CD4-positive, alpha-beta T cell treated with Interleukin-15 for 1 hour (primary cell): ENCODE measurements at regions not wholly inside any gene's neighbourhood (a gene's known extent, or its start where the extent isn't known, plus 50 kb on each side); places are given as distances from the start of the nearest gene placed in this dataset.
"Not testable (repeated sequence)": the region's sequence is repeated elsewhere in the genome, so short reads cannot be mapped to it uniquely, and the experiment has no call there.

Experiments
- DNase-seq: peaks from one replicate; pipeline ENCODE4 v3.0.0-alpha.2; 2020

DNA sequence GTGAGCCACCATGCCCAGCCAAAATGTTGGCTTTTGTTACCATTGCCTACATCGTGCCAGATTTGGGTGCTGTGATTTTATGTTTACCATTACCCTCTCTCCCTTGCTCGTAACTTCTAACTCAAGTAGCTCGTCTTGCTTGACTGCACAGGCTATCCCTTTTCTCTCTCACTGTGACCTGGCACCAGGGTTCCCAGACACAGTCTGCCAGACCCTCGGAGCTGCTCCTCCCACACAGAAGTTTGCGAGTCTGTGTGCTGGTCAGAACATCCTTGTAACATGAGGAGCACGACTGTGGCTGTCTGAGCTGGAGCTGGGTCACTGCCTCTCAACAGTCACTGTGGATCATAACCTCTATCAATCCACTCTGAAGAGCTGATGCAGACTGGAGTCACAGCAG lies 152.5 kb upstream of the ACKR3 start:
- DNase-seq, result no peak

DNA sequence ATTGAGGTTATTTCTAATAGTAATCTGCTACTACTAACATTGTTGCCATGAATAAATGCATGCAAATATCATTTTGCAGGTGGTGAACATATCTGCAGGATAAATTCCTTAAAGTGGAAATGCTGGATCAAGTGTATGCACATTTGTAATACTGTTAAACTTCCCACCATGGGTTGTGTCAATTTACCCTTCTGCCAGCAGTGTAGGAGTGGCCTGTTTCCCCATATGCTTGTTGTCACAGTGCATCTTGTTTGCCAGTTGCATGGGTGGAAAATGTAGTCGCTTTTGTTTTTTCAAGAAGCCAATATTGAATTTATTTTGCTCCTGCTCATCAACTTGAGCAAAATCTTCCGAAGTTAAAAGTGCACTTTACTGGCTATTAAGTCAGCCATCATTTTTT lies 139.0 kb upstream of the ACKR3 start:
- no peak for DNase-seq

DNA sequence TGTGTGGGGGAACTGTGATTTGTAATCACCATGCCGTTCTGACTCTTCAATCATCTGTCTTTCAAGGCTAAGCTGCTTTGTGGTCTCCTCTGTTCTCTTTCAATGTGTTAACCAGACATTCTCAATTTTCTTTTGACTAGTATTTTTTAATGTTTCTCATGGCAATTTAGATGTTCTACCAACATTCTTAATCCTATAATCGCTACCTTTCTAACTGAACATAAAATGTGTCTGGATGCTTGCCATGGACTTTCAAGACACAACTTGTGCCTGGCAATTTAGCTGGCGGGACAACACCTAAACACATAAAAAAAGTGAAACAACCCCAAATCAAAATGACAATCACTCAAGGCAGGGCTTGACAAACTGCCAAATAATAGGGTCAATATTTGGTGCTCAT lies 135.0 kb upstream of the ACKR3 start:
- no peak for DNase-seq

DNA sequence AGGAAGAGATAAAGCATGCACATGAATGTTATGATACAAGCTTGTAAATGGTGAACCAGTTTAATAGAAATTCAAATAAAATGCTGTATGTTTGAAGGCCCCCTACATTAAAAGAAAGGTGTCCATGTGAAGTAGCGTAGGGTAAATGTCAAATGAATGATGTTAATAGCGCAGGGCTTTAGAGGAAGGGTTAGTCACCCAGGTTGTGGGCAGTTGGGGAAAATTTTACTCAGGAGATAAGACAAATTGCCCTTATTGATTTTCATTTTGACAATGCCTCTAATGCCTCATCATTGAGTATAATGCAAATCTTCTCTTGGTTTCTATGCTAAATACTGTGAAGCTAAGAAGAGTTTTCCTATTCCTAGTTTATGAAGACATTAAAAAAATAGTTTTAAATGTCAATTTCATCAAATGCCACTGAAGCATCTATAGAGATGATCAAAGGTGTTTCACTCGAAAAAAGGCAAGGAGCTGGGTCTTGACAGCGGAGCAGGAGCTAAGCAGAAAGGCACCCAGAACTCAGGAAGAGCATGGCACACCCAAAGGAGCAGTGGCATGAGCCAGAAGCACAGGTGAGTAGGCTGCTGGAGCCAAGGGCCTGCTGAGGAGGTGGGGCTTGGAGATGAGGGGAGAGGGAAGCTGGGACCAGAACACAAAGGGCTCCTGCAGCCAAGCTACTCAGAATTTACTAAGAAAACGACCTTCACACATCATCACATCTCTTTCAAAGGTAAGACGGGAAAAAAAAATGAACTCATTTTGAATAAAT lies 129.3 kb upstream of the ACKR3 start:
- no peak for DNase-seq

DNA sequence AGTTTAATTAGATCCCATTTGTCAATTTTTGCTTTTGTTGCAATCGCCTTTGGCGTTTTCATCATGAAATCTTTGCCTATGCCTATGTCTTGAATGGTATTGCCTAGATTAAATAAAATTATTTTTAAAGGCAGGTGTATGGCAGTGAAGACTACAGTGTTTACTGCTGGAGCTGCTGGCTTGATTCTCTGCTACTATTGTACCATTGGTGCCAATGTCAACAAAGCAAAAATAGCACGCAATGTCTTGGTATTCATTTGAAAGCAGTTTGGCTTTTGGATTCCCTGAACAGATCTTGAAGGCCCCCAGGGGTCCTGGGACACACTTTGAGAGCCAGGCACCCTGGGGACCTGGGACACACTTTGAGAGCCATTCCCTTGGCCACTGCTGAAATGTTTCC lies 125.4 kb upstream of the ACKR3 start:
- no peak for DNase-seq

DNA sequence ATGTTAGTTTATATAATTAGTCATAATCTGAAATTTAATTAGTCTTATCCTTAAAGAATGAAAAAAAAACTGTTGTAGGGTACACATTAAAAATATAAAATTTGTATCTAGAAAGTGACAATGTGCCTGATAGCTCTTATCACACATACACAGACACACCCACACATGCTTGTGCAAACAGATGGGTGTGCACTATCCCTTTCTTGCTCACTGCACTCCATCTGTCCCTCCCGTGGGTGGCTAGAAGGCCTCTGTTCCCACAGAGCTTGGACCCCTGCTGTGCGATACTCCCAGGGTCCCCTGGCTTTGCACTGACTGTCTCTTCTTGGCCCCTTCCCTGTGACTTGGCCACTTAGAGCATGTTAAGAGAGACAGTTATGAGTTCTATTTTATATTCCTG lies 123.9 kb upstream of the ACKR3 start:
- no peak for DNase-seq

DNA sequence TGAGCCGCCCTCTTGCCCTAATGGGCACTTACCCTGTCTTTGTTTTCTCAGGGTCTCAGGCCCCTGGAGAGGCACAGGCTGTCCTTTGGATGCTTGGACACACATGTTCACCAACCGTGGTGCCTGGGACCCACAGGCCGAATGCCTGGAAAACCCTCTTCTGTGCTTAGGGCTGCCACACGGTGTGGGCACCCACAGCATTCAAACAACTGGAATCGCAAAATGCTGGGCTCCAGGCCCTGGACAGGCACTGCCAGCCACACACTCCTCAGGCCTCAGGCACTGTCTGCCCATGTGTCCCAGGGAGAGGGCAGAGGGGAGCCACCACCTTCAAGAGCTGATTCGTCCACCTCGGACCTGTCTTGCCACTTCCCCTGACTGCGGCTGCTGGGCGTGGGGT lies 123.1 kb upstream of the ACKR3 start:
- DNase-seq, result no peak

DNA sequence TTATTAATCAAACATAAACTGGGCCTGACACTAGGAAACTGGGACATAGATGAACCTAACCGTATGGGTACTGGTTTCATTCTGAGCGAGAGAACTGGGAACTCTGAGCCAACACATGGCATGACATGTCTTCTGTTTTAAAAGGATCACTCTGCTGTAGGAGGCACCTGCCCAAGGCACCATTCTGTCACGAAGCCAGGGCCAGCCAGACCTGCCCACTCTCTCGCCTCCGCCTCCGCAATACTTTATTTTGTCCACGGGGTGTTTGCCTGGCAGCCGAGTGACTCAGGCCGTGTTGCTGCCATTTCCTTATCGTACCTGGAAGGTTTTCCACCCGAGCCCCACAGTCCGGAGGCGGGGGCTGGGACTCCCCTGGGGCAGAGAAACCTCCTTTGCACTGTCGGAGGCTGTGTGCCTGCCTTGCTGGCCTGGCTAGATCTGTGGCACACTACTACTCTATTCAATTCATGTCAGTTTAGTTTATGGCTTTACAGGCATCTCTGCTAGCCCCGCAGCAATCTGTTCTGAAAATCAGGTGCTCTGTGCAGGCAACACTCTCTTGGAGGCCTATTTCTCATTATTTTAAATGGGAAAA lies 120.4 kb upstream of the ACKR3 start:
- DNase-seq, result no peak

DNA sequence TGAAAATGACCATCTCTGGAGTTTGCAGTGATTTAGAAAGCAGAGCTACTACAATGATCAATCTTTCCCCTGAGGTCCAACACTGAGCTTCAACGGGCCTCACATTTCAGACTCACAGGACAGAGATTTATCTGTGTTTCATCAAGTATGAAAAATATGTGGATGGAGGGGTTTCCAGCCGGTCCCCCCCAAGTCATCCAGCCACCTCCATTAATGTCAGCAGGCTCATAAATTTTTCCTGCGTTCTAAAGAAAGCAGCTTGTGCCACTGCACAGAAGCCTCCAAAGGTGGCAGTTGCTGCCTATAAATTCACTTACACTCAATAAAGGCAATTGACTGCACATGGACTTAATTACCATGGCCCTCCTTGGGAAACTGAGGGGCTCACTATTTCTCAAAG lies 117.4 kb upstream of the ACKR3 start:
- DNase-seq, result no peak

DNA sequence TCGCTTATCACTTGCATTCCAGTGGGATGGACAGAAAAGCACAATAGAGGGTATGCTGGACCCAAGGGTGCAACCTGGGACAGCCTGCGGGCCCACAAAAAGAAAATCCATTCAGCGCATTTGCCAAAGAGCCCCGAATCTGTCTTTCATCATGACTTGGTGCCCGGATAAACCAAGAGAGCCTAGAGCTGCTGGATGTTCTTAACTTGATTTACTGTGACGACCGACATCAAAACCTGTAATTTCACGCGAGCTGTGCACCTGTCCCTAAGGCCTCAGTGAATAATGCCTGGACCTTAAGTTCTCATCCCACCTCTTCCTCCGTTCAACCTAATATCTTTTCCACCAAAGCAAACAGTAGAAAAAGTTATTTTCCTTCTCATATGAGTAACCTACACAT lies 115.5 kb upstream of the ACKR3 start:
- DNase-seq, result no peak

DNA sequence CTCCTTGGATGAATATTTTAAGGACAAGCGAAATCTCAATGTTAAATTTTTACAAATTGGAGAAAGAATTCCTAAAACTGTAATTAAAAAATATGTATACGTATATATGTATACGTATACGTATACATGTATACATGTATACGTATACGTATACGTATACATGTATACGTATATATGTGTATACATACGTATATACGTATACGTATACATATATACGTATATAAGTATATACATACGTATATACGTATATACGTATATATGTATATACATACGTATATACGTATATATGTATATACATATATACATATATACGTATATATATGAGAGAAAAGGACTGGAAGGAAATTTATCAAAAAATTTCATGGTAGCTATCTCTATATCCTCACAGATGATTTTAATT lies 110.2 kb upstream of the ACKR3 start:
- DNase-seq, result no peak

DNA sequence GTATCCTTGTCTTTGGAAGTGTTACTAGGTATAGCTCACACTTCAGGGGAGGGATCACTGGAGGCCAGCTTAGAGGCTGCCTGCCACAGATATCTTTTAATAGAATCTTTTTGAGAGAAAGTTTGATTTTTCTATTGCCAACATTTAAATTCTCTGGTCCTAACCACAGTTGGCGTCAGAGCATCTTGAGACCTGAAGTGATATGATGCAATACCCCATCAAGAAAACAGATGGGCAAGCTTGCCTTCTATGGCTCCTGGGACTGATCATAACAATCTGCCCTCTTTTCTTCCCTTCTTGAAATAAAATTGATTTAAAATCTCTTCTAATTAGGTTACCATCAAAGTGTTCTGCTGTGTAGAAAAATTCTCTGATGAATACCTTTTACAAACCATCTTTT lies 105.5 kb upstream of the ACKR3 start:
- DNase-seq, result no peak

DNA sequence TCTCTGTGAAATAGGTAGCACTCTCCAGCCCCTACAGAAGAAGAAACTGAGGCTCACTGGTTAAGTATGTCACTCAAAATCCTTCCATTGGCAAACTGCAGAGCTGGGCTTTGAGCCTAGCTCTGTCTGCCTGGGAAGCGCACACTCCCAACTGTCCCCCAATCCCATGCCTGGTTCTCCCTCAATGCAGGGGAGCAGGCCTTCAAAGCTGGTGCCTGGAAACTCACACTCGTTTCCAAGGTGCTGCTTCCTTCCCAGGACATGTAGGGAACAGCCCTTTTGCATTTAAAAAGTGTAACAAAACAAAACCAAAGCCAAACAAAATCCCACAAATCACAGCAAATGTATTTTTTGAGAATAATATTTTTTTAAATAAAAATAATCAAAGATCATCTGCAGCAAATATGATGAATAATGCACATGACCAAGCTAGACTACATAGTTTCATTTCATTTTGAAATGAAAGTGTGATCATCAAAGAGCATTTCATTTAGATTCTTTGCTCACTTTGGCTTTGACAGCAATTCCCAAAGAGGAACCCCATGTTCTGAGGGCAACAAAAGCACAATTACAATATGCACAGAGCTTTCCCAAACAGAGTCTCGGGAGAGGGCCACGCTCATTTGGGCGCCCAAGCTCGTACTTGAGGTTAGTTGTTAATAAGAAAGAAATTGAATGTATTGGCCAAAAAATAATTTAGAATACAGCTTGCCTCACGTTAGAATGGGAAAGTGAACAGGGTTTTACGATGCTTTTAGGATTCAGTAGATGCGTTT lies 96.7 kb upstream of the ACKR3 start:
- no peak for DNase-seq

DNA sequence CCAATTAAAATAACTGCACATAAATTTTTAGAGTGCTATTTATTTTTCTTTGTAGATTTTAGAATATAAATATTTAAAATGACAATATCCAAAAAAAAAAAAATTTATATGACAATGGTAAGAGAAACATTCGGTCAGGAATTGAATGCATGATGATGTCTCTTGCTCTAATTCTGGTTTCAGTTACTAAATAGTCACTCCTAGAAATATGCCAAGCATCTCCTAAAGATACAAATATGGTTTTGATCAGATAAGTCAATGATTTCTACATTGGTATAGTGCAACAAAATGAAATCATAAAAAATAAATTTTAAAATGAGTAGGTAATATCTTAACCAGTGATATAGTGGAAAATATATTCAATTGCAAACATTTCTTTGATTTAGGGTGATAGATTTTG lies 95.9 kb upstream of the ACKR3 start:
- DNase-seq, result no peak

DNA sequence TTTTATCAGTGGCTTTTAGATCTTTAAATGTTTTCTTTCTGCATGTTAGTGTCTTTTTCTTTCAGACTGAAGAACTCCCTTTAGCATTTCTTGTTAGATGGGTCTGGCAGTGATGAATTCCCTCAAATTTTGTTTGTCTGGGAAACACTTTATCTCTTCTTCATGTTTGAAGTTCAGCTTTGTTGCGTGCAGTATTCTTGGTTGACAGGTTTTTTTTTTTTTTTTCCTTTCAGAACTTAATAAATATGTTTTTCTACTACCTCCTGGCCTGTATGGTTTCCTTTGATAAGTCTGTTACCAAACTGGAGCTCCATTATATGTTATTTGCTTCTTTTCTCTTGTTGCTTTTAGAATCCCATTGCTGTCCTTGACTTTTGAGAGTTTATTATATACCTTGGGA lies 89.8 kb upstream of the ACKR3 start:
- DNase-seq, result no peak

DNA sequence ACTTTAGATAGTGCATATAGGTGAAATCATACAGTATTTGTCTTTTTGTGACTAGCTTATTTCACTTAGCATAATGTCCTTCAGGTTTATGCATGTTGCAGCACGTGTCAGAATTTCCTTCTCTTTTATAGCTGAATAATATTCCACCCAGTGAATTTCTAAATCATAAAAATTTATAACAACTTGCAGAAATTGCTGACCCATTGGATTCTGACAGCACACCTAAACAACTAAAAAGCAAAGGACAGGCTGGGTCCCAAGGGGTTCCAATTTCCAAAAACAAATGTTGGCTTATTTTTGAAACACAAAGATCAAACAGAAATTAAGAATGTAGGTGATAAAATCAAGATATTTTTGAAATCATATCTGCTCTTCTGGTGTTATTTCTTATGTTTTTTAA lies 86.5 kb upstream of the ACKR3 start:
- DNase-seq, result no peak

DNA sequence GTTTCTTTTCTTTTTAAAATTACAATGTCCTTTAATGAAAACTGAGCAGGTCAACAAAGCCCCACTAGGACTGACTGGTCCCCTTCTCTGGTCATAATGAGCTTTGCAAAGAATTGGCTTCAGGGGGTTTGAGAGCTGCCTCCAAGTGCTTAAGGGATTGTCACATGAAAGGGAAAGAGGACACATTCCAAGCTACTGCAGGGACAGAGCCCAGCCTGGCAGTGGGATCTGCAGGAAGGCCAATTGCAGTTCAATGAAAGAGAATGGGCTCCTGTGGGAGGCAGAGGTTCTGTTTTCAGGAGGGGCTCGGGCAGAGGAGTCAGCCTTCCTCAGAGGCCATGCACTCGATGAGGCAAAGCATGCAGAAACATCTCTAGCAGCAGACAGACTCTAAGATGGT lies 84.1 kb upstream of the ACKR3 start:
- DNase-seq, result no peak

DNA sequence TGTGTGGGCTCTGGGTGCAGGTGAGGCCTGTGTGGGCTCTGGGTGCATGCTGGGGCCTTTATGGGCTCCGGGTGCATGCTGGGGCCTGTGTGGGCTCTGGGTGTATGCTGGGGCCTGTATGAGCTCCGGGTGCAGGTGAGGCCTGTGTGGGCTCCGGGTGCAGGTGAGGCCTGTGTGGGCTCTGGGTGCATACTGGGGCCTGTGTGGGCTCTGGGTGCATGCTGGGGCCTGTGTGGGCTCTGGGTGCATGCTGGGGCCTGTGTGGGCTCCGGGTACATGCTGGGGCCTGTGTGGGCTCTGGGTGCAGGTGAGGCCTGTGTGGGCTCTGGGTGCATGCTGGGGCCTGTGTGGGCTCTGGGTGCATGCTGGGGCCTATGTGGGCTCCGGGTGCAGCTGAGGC lies 80.5 kb upstream of the ACKR3 start:
- not testable (repeated sequence) for DNase-seq

DNA sequence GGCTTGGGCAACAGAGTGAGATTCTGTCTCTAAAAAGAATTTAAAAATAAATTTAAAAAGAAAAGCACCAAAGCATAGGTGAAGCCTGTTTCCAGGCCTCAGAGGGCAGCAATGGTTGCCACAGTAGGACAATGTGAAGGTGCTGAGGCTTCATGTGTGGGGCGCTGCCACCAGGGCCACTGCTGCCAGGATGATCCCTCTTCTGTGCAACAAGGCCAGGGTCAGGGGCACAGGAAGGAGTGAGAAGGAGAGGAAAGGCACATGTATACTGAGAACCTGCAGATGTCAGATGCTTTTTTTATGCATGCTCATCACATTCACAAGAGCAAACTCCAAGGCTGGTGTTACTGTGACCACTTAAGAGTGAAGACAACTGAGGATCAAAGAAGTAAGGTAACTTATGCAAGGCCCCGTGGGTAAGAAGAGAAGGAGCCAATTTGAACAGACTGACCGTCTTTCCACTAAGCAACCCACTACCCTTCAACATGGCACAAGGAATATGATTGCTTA lies 79.7 kb upstream of the ACKR3 start:
- no peak for DNase-seq

DNA sequence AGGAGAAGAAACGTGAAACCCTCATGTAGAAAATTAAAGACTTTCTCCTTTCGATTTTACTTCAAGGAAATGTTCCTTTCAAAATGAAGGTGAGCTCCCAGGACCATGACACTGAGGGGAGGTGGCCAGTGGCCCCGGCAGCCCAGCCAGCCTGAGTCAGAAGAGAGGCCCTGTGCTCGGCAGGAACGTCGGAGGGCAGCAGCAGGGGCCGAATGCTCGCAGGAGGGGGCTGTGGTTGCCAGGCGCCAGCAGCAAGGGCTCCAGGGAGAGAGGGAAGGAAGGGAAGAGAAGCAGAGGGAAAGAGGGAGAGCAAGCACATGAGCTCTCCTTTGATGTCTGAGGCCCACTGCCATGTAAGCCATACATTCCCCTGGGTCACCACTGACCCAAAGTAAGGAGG lies 73.3 kb upstream of the ACKR3 start:
- no peak for DNase-seq

DNA sequence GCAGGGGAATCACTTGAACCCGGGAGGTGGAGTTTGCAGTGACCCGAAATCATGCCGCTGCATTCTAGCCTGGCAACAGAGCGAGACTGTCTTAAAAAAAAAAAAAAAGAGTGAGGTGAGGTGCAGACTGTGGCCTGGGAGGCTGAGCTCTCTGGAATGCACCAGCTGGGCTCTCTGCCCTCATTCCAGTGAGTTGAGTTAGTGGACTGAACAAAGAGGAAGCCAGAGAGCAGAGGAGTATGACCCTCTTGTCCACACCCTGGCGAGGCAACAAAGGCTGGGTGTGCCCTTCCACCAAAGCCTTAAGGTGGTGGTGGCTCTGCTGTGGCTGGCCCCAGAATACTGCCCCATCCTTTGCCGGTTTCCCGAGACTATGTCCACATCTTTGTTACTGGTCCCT lies 71.3 kb upstream of the ACKR3 start:
- DNase-seq, result no peak

DNA sequence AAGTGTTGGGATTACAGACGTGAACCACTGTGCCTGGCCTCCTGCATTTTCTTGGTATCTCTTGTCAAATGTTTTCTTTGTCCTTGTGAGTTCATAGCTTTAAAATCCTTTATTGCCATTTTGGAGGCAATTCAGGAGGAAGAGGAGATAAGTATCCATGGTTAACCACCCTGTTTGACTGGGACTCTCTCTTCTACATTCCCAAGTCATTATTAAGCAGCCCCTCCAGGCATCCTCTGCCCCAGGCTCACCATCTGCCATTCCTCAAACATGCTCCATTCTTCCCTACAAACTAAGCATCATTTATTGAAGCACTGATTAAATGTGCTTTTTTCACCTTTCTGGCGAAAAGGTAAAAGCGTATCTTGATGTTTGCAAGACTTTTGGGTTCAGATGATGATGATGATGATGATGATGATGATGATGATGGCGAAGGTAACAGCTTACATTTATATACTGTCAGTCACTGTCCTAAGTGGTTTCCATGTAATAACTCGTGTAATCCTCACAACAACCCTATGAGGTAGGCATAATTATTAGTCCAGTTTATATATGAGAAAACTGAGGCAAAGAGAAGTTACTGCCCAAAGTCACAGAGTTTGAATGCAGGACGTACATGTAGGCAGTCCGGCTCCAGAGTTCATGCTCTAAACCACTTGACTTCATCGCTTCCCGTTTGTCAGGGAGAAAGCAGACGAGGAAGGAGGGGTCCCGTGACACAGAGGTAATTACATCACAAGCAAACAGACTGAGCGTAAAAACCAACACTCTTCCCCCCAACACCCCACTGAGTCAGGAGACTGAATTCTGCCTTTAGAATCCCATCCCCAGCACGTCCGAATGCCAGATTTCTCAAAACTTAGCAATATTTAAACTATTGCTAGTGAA lies 69.7 kb upstream of the ACKR3 start:
- DNase-seq, result no peak

DNA sequence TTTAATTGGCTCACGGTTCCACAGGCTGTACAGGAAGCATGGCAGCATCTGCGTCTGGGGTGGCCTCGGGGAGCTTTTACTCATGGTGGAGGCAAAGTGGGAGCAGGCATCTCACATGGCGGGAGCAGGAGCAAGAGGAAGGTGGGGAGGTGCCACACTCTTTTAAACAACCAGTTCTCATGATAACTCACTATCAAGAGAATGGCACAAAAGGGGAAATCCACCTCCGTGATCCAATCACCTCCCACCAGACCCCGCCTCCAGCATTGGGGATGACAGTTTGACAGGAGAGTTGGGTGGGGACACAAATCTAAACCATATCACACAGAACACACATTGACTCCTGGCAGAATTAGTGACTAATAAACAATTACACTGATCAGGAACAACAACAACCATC lies 68.6 kb upstream of the ACKR3 start:
- DNase-seq, result no peak
